ENCODE measurements at regions not wholly inside any gene's neighbourhood (a gene's known extent, or its start where the extent isn't known, plus 50 kb on each side); places are given as distances from the start of the nearest gene placed in this dataset.

DNA sequence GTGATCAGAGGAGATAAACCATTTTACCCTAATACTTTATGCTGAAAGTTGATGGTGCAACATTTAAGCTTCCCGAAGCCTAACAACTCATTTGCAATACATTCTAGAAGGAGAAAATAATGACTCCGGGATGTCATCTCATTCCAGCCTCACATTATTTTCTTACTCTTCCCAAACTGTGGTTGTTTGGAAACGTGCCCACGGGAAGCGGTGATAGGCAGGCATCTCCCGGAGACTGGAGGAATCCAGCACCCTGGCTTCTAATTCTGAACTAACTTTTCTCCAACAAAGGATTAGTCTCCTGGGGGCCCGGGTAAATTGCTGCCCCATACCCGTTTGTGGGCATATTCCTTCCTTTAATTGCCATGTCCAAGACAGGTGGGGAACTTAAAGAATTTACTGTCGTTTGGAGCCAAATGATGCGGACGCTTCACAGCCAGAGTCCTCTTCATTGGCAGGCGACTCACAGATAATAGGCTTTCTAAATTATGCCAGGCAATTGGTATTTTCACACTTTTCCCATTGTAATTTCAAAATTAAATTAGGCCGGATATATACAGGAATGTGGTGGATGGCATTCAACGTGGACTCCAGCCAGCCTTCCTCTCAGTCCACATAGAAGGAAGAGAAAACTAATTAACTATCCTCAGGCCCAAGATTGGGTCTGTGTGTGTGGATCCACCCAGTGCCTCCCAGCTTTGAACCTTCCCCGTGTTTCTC, 278.1 kb downstream of the AJAP1 start:
- no peak for ATAC-seq (ENCODE audit: low read depth)
- intact Hi-C loops (cut with micrococcal nuclease): no loop called here
- H3K27me3 Mint-ChIP-seq: no peaks in the 10 kb centered on the region
- ChIA-PET CTCF (no interaction called here), POLR2A (no interaction called here)
- no peak for DNase-seq
- no peaks in the 10 kb centered on the region for H3K36me3 Mint-ChIP-seq (ENCODE audit: low read depth)
- H3K4me1 Mint-ChIP-seq: no peaks in the 10 kb centered on the region
- no peak overlapping the region for H3K27ac Mint-ChIP-seq
- no peaks in the 10 kb centered on the region for H3K9me3 Mint-ChIP-seq
- TF ChIP-seq, protein P1, sequence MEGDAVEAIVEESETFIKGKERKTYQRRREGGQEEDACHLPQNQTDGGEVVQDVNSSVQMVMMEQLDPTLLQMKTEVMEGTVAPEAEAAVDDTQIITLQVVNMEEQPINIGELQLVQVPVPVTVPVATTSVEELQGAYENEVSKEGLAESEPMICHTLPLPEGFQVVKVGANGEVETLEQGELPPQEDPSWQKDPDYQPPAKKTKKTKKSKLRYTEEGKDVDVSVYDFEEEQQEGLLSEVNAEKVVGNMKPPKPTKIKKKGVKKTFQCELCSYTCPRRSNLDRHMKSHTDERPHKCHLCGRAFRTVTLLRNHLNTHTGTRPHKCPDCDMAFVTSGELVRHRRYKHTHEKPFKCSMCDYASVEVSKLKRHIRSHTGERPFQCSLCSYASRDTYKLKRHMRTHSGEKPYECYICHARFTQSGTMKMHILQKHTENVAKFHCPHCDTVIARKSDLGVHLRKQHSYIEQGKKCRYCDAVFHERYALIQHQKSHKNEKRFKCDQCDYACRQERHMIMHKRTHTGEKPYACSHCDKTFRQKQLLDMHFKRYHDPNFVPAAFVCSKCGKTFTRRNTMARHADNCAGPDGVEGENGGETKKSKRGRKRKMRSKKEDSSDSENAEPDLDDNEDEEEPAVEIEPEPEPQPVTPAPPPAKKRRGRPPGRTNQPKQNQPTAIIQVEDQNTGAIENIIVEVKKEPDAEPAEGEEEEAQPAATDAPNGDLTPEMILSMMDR (IDR thresholded peaks at IDR 0.05): no peak
- no peak overlapping the region for H3K4me3 Mint-ChIP-seq

DNA sequence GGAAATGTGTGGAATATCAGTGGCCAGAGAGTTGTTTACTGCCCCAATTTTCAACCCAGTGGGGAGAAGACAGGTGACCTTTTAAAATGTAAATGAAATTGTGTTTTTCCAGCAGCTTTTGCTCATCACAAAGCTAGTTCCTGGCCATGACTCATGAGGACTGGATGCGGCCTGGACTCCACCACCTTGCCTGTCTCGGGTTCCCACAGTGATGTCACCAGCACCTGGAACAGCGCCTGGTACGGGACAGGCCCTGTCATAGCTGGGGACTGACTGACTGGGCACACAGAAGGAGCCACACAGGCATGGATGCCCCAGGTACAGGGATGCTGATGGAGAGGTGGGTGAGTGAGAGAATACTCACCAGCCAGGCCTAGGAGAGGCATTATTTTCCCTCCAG, 277.1 kb downstream of the AJAP1 start:
- Mint-ChIP-seq H3K4me3 (no peak overlapping the region), H3K9me3 (no peaks in the 10 kb centered on the region), H3K27ac (no peak overlapping the region), H3K27me3 (no peaks in the 10 kb centered on the region), H3K4me1 (no peaks in the 10 kb centered on the region), H3K36me3 (ENCODE audit: low read depth) (no peaks in the 10 kb centered on the region)
- no peak for ATAC-seq (ENCODE audit: low read depth)
- TF ChIP-seq, protein P1 (IDR thresholded peaks at IDR 0.05): no peak
- DNase-seq: no peak
- POLR2A ChIA-PET: no interaction called here
- intact Hi-C loops (cut with micrococcal nuclease): no loop called here
- CTCF ChIA-PET: no interaction called here

DNA sequence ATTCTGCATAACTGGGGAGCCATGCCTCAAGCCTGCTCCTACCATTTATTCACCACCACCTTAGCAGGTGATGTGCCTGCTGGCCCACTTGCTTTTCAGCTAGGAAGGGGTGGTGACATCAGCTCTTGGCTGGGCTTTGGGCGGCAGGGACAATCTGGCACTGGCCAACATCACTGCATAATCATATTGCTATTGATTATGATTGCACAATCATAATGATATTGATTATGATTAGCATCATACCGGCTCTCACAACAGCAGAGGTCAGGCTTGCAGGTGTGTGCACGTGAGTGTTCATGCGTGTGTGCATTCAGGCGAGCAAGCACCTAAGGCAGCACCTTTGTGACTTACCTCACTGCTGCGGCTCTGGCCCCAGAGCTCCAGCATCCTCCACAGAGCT, 273.8 kb downstream of the AJAP1 start:
- ChIA-PET CTCF (no interaction called here), POLR2A (no interaction called here)
- Mint-ChIP-seq H3K4me1 (no peaks in the 10 kb centered on the region), H3K9me3 (no peaks in the 10 kb centered on the region), H3K27ac (no peak overlapping the region), H3K27me3 (no peaks in the 10 kb centered on the region), H3K4me3 (no peak overlapping the region), H3K36me3 (ENCODE audit: low read depth) (no peaks in the 10 kb centered on the region)
- TF ChIP-seq, protein P1 (IDR thresholded peaks at IDR 0.05): no peak
- ATAC-seq (ENCODE audit: low read depth) (no peak), DNase-seq (no peak)
- intact Hi-C loops (cut with micrococcal nuclease): no loop called here

DNA sequence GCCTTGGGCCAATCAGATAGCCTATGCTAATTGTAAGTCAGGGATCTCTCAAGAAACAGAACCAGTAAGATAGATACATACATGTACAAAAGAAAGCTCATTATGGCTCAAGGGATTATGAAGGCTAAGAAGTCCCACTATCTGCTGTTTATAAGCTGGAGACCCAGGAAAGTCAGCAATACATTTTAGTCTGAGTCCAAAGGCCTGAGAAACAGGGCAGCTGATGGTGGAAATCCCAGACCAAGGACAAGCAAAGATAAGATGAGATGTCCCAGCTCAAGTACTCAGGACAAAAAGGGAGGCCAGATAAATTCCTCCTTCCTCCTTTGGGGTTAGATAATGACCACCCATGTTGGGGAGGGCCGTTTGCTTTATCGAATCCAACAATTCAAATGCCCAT, 269.9 kb downstream of the AJAP1 start:
- intact Hi-C loops (cut with micrococcal nuclease): no loop called here
- CTCF ChIA-PET: no interaction called here
- POLR2A ChIA-PET: no interaction called here
- Mint-ChIP-seq H3K9me3 (peaks cover 6% of the 10 kb centered on the region), H3K4me1 (no peaks in the 10 kb centered on the region), H3K27ac (no peak overlapping the region), H3K27me3 (no peaks in the 10 kb centered on the region), H3K36me3 (ENCODE audit: low read depth) (no peaks in the 10 kb centered on the region), H3K4me3 (no peak overlapping the region)
- TF ChIP-seq, protein P1 (IDR thresholded peaks at IDR 0.05): no peak
- DNase-seq (no peak), ATAC-seq (ENCODE audit: low read depth) (no peak)

DNA sequence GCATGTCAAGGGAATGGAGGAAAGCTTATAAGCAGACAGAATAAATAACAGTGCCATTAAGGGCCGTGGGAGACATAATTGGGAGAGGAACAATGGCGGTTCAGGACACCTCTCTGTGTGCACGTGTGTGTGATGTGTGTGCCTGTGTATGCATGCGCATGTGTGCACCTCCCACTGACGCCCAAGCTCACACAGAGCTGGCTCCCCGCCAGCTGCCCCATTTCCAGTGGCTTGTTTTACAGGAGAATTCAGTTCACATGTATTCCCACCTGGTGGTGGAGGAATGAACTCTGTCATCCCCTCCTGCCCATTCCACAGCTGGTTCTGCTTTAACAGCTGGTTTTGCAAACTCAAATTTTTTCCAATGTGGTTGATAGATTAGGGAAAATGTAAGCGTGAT, 262.2 kb downstream of the AJAP1 start:
- no peak overlapping the region for H3K4me3 Mint-ChIP-seq
- POLR2A ChIA-PET: no interaction called here
- DNase-seq: no peak
- H3K27ac Mint-ChIP-seq: no peak overlapping the region
- ATAC-seq (ENCODE audit: low read depth): no peak
- H3K4me1 Mint-ChIP-seq: no peaks in the 10 kb centered on the region
- H3K36me3 Mint-ChIP-seq (ENCODE audit: low read depth): no peaks in the 10 kb centered on the region
- H3K27me3 Mint-ChIP-seq: no peaks in the 10 kb centered on the region
- CTCF ChIA-PET: no interaction called here
- peaks cover 6% of the 10 kb centered on the region for H3K9me3 Mint-ChIP-seq
- intact Hi-C loops (cut with micrococcal nuclease): no loop called here
- TF ChIP-seq, protein P1 (IDR thresholded peaks at IDR 0.05): no peak

Measured in activated B cell treated with CpG ODN at 0.5 μM for 24 hours (primary cell).